ENCODE measurements at regions not wholly inside any gene's neighbourhood (a gene's known extent, or its start where the extent isn't known, plus 50 kb on each side); places are given as distances from the start of the nearest gene placed in this dataset.

GRCh38 chr6:21868226-21868625 is 274.7 kb downstream of the SOX4 start:
- in situ Hi-C loops (cut with HindIII; ENCODE audit: low pct_unique_long_range_greater_than_20kb, low sequenced_read_pairs) (no loop called here), intact Hi-C loops (cut with micrococcal nuclease; ENCODE audit: unreplicated experiment) (no loop called here)
- no TSS peak for BruUV-seq (replicated peaks)
- no peak for TF ChIP-seq REST (IDR thresholded peaks at IDR 0.05; ENCODE audit: insufficient read depth in 1 of 2, low read depth in 2 of 2, low read length in 1 of 2)
- no peak for TF ChIP-seq POLR2AphosphoS5 (IDR thresholded peaks at IDR 0.05; ENCODE audit: low read depth, low read length)
- no peak for TF ChIP-seq SIN3A (IDR thresholded peaks at IDR 0.05; ENCODE audit: borderline replicate concordance, insufficient read depth, low read depth, low read length)
- TF ChIP-seq TCF7L2 (IDR thresholded peaks at IDR 0.05; ENCODE audit: low read depth, low read length), result no peak
- TF ChIP-seq, protein P1, sequence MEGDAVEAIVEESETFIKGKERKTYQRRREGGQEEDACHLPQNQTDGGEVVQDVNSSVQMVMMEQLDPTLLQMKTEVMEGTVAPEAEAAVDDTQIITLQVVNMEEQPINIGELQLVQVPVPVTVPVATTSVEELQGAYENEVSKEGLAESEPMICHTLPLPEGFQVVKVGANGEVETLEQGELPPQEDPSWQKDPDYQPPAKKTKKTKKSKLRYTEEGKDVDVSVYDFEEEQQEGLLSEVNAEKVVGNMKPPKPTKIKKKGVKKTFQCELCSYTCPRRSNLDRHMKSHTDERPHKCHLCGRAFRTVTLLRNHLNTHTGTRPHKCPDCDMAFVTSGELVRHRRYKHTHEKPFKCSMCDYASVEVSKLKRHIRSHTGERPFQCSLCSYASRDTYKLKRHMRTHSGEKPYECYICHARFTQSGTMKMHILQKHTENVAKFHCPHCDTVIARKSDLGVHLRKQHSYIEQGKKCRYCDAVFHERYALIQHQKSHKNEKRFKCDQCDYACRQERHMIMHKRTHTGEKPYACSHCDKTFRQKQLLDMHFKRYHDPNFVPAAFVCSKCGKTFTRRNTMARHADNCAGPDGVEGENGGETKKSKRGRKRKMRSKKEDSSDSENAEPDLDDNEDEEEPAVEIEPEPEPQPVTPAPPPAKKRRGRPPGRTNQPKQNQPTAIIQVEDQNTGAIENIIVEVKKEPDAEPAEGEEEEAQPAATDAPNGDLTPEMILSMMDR (IDR thresholded peaks at IDR 0.05), result no peak
- ATAC-seq (no peak), DNase-seq (ENCODE audit: low read depth, low spot score) (no peak)
- no peak overlapping the region for H3K27ac ChIP-seq (ENCODE audit: low read length)
- ChIA-PET POLR2A (interaction anchor here (0.6 kb wide), 1 partner anchor 82 kb away, joined by 3 read pairs; no protein-coding TSS in a partner anchor), CTCF (no interaction called here)
- H3K36me3 ChIP-seq (ENCODE audit: control insufficient read depth, insufficient read depth, low read length), result no peaks in the 10 kb centered on the region
- H3K27me3 ChIP-seq (ENCODE audit: control insufficient read depth, insufficient read depth, low read length), result no peaks in the 10 kb centered on the region
- no peaks in the 10 kb centered on the region for H3K4me1 ChIP-seq (ENCODE audit: control insufficient read depth, insufficient read depth, low read length)
- H3K9me3 ChIP-seq (ENCODE audit: control insufficient read depth, insufficient read depth, low read depth, low read length), result no peaks in the 10 kb centered on the region
- H3K4me3 ChIP-seq (ENCODE audit: low read depth in 2 of 2, low read length in 2 of 2), result no peak overlapping the region

- H3K36me3 ChIP-seq (ENCODE audit: control insufficient read depth, insufficient read depth, low read length), result no peaks in the 10 kb centered on the region
- no TSS peak for BruUV-seq (replicated peaks)
- TF ChIP-seq SIN3A (IDR thresholded peaks at IDR 0.05; ENCODE audit: borderline replicate concordance, insufficient read depth, low read depth, low read length) (no peak), REST (IDR thresholded peaks at IDR 0.05; ENCODE audit: insufficient read depth in 1 of 2, low read depth in 2 of 2, low read length in 1 of 2) (no peak), TCF7L2 (IDR thresholded peaks at IDR 0.05; ENCODE audit: low read depth, low read length) (no peak), POLR2AphosphoS5 (IDR thresholded peaks at IDR 0.05; ENCODE audit: low read depth, low read length) (no peak)
- TF ChIP-seq, protein P1 (IDR thresholded peaks at IDR 0.05), result no peak
- ChIA-PET POLR2A (no interaction called here), CTCF (no interaction called here)
- in situ Hi-C loops (cut with HindIII; ENCODE audit: low pct_unique_long_range_greater_than_20kb, low sequenced_read_pairs) (no loop called here), intact Hi-C loops (cut with micrococcal nuclease; ENCODE audit: unreplicated experiment) (no loop called here)
- DNase-seq (ENCODE audit: low read depth, low spot score) (no peak), ATAC-seq (no peak)
- no peaks in the 10 kb centered on the region for H3K4me1 ChIP-seq (ENCODE audit: control insufficient read depth, insufficient read depth, low read length)
- H3K4me3 ChIP-seq (ENCODE audit: low read depth in 2 of 2, low read length in 2 of 2), result no peak overlapping the region
- H3K27ac ChIP-seq (ENCODE audit: low read length), result no peak overlapping the region
- no peaks in the 10 kb centered on the region for H3K27me3 ChIP-seq (ENCODE audit: control insufficient read depth, insufficient read depth, low read length)
- H3K9me3 ChIP-seq (ENCODE audit: control insufficient read depth, insufficient read depth, low read depth, low read length), result no peaks in the 10 kb centered on the region
These were observed 275.7 kb downstream of the SOX4 start for GRCh38 chr6:21869085-21869771.
